ENCODE measurements at regions not wholly inside any gene's neighbourhood (a gene's known extent, or its start where the extent isn't known, plus 50 kb on each side); places are given as distances from the start of the nearest gene placed in this dataset.

GRCh38 chr9:23447166-23447565 is 378.9 kb downstream of the ELAVL2 start:
- TF ChIP-seq CTCF (IDR thresholded peaks at IDR 0.05) (no peak), POLR2A (IDR thresholded peaks at IDR 0.05) (no peak), EP300 (IDR thresholded peaks at IDR 0.05) (no peak)

Measured in tibial nerve (tissue), 4 donors.